MM.1S (cell line): ENCODE measurements at regions not wholly inside any gene's neighbourhood (a gene's known extent, or its start where the extent isn't known, plus 50 kb on each side); places are given as distances from the start of the nearest gene placed in this dataset.

Source experiments
- DNase-seq: peaks from one replicate; pipeline ENCODE4 v3.0.0-alpha.2; 2015
- H2AFZ ChIP-seq: fragments of 300-600 bp; sonication (generic); 2 replicates; pipeline ENCODE4 v1.6.0; 2016; ENCODE audit warnings: antibody characterized with exemption, low read length
- H3F3A ChIP-seq: fragments of 300-600 bp; sonication (generic); 2 replicates; pipeline ENCODE4 v1.6.1; 2016; ENCODE audit warnings: mild to moderate bottlenecking, antibody characterized with exemption, low read length, moderate library complexity, mixed read lengths; ENCODE audit not compliant: insufficient read depth
- H3K27ac ChIP-seq: fragments of 300-600 bp; sonication (generic); 2 replicates; pipeline ENCODE4 v1.5.1; 2016; ENCODE audit warnings: mild to moderate bottlenecking, low read length
- H3K27me3 ChIP-seq: fragments of 300-600 bp; sonication (generic); replicated peaks from 2 replicates; pipeline ENCODE4 v1.6.0; 2016; ENCODE audit warnings: low read length; ENCODE audit not compliant: insufficient read depth
- H3K36me3 ChIP-seq: fragments of 300-600 bp; sonication (generic); replicated peaks from 2 replicates; pipeline ENCODE4 v1.6.1; 2016; ENCODE audit warnings: mild to moderate bottlenecking, low read length, mixed read lengths; ENCODE audit not compliant: insufficient read depth
- H3K4me1 ChIP-seq: fragments of 300-600 bp; sonication (generic); 2 replicates; pipeline ENCODE4 v1.6.1; 2016; ENCODE audit warnings: low read length, mixed read lengths
- H3K4me2 ChIP-seq: fragments of 300-600 bp; sonication (generic); 2 replicates; pipeline ENCODE4 v1.6.0; 2016; ENCODE audit warnings: low read depth, low read length
- H3K4me3 ChIP-seq: fragments of 300-600 bp; sonication (generic); 2 replicates; pipeline ENCODE4 v1.5.1; 2016; ENCODE audit warnings: low read length, mixed read lengths
- H3K79me2 ChIP-seq: fragments of 300-600 bp; sonication (generic); 2 replicates; pipeline ENCODE4 v1.6.1; 2016; ENCODE audit warnings: mixed run types, low read length, mixed read lengths
- H3K9ac ChIP-seq: fragments of 300-600 bp; sonication (generic); 2 replicates; pipeline ENCODE4 v1.6.1; 2016; ENCODE audit warnings: low read length, mixed read lengths
- H3K9me2 ChIP-seq: fragments of 300-600 bp; sonication (generic); replicated peaks from 2 replicates; pipeline ENCODE4 v1.6.1; 2016; ENCODE audit warnings: mild to moderate bottlenecking, low read length, mixed read lengths; ENCODE audit not compliant: insufficient read depth
- H3K9me3 ChIP-seq: fragments of 300-600 bp; sonication (generic); replicated peaks from 2 replicates; pipeline ENCODE4 v1.6.1; 2016; ENCODE audit warnings: mild to moderate bottlenecking, low read length, mixed read lengths; ENCODE audit not compliant: insufficient read depth
- H4K20me1 ChIP-seq: fragments of 300-600 bp; sonication (generic); 2 replicates; pipeline ENCODE4 v1.6.1; 2016; ENCODE audit warnings: mild to moderate bottlenecking, low read length, moderate library complexity, mixed read lengths; ENCODE audit not compliant: insufficient read depth
- EZH2 ChIP-seq: fragments of 300-600 bp; sonication (generic); optimal IDR thresholded peaks from 2 replicates; pipeline ENCODE3; 2017; ENCODE audit warnings: low read depth, mild to moderate bottlenecking, antibody characterized with exemption, low read length, mixed read lengths
- EZH2phosphoT487 ChIP-seq: fragments of 300-600 bp; sonication (generic); IDR thresholded peaks from 2 replicates; pipeline ENCODE4 v1.6.1; 2018; ENCODE audit warnings: antibody characterized with exemption, low read length
- TF ChIP-seq, protein P1 (sequence below): fragments of 300-600 bp; sonication (generic); IDR thresholded peaks from 2 replicates; pipeline ENCODE4 v1.5.1; 2016; ENCODE audit warnings: antibody characterized with exemption, low read length, mixed read lengths

DNA sequence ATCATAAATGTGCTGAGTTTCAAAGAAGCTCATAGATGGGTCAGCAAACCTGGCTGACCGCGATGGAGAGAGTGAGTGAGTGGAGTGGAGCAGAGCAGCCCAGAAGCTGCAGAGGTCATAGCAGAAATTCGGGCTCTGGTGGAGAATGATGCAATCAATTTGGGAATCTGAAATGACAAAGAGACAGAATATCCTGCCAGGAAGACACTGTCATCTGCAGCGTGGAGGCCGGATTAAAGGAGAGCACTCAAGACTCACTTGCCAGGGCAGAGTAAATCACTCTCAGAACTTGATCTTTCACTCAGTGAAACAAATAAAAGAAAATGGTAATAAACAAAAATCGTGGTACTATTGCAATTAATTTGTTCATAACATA is 109.6 kb upstream of the RREB1 start:
- H4K20me1 ChIP-seq, result no peaks in the 10 kb centered on the region
- H3K36me3 ChIP-seq, result no peaks in the 10 kb centered on the region
- no peak for DNase-seq
- no peak overlapping the region for H3K4me3 ChIP-seq
- H3K9ac ChIP-seq, result no peak overlapping the region
- no peaks in the 10 kb centered on the region for H3K4me1 ChIP-seq
- H3F3A ChIP-seq, result no peaks in the 10 kb centered on the region
- H2AFZ ChIP-seq, result no peak overlapping the region
- no peak for TF ChIP-seq EZH2
- TF ChIP-seq, protein P1, sequence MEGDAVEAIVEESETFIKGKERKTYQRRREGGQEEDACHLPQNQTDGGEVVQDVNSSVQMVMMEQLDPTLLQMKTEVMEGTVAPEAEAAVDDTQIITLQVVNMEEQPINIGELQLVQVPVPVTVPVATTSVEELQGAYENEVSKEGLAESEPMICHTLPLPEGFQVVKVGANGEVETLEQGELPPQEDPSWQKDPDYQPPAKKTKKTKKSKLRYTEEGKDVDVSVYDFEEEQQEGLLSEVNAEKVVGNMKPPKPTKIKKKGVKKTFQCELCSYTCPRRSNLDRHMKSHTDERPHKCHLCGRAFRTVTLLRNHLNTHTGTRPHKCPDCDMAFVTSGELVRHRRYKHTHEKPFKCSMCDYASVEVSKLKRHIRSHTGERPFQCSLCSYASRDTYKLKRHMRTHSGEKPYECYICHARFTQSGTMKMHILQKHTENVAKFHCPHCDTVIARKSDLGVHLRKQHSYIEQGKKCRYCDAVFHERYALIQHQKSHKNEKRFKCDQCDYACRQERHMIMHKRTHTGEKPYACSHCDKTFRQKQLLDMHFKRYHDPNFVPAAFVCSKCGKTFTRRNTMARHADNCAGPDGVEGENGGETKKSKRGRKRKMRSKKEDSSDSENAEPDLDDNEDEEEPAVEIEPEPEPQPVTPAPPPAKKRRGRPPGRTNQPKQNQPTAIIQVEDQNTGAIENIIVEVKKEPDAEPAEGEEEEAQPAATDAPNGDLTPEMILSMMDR, result no peak
- TF ChIP-seq EZH2phosphoT487, result no peak
- H3K4me2 ChIP-seq, result no peak overlapping the region
- H3K27ac ChIP-seq, result no peak overlapping the region
- H3K9me3 ChIP-seq, result no peaks in the 10 kb centered on the region
- H3K9me2 ChIP-seq, result no peaks in the 10 kb centered on the region
- H3K27me3 ChIP-seq, result no peaks in the 10 kb centered on the region
- H3K79me2 ChIP-seq, result no peaks in the 10 kb centered on the region

DNA sequence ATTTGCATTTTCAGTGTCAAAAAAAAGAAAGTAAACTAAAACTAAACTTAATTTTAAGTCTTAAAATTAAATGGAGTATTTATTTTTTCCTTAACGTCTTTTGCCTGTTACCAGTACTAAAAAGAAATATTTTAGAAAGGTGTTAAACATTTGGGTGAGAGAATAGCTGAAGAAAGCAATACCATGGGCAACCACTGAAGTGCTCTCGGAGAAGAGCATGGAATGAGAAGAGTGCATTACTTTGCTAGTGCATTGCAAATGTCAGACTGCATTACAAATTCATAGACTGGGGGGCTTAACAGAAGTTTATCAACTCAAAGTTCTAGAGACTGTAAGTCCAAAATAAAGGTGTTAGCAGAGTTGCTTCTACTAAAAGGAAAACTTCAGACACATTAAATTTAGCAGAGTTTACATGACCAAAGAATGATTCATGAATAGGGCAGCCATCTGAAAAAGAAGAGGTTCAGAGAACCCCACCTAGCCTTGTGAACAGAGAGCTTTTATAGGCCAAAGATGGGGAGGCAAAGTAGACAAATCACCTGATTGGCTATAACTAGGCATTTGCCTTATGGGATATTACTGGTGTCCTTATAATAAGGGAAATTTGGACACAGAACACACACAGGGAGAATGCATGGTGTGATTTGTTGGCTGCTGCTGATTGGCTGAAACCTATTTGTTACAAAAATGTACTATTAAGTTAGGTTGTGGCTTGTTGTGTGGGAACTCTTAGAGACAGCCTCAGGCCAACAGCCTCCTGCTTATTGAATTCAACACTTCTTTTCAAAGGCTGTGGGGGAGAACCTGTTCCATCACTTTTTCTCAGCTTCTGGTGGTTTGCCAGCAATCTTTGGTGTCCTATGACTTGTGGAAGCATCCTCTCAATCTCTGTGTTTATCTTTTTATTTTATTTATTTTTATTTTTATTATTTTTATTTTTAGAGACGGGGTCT is 106.7 kb upstream of the RREB1 start:
- no peaks in the 10 kb centered on the region for H3K79me2 ChIP-seq
- DNase-seq, result no peak
- no peaks in the 10 kb centered on the region for H3F3A ChIP-seq
- no peak overlapping the region for H3K4me2 ChIP-seq
- no peaks in the 10 kb centered on the region for H3K4me1 ChIP-seq
- H3K9me3 ChIP-seq, result no peaks in the 10 kb centered on the region
- H2AFZ ChIP-seq, result no peak overlapping the region
- H3K9me2 ChIP-seq, result no peaks in the 10 kb centered on the region
- H3K4me3 ChIP-seq, result no peak overlapping the region
- H3K27me3 ChIP-seq, result no peaks in the 10 kb centered on the region
- no peaks in the 10 kb centered on the region for H3K36me3 ChIP-seq
- H4K20me1 ChIP-seq, result no peaks in the 10 kb centered on the region
- TF ChIP-seq EZH2, result no peak
- TF ChIP-seq, protein P1, result no peak
- no peak for TF ChIP-seq EZH2phosphoT487
- no peak overlapping the region for H3K9ac ChIP-seq
- no peak overlapping the region for H3K27ac ChIP-seq

DNA sequence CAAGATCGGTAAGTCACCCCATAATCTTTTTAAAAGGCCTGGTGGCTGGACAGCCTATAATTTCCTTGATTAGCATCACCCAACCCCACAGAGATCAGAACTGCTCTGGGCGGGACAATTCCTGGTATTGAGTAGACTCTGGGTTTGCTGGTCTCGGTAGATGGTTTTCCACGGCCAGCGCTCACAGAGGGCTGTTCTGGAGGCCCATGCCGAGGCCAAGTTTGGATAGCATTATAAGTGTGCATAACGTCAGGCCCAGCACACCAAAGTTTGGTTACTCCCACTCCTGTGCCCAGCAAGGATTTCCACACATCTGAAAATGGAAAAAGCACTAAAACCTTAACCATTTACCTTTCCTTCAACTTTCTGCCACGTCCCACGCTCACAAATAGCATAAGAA is 104.7 kb upstream of the RREB1 start:
- DNase-seq, result no peak
- Histone ChIP-seq H3K9me3 (no peaks in the 10 kb centered on the region), H4K20me1 (no peaks in the 10 kb centered on the region), H2AFZ (no peak overlapping the region), H3K9ac (no peak overlapping the region), H3K4me3 (no peak overlapping the region), H3K4me2 (no peak overlapping the region), H3K79me2 (no peaks in the 10 kb centered on the region), H3K9me2 (no peaks in the 10 kb centered on the region), H3F3A (no peaks in the 10 kb centered on the region), H3K27me3 (no peaks in the 10 kb centered on the region), H3K36me3 (no peaks in the 10 kb centered on the region), H3K4me1 (no peaks in the 10 kb centered on the region), H3K27ac (no peak overlapping the region)
- TF ChIP-seq, protein P1, result no peak
- TF ChIP-seq EZH2 (no peak), EZH2phosphoT487 (no peak)
